NCI-H1092 (cell line): ENCODE measurements at regions not wholly inside any gene's neighbourhood (a gene's known extent, or its start where the extent isn't known, plus 50 kb on each side); places are given as distances from the start of the nearest gene placed in this dataset.

Source experiments
- DNase-seq: peaks from one replicate; lab custom pipeline; 2025; lab: John Stamatoyannopoulos, UW

GRCh38 chr20:11778206-11778570 lies 139.5 kb upstream of the BTBD3 start:
- no peak for DNase-seq

- DNase-seq: no peak
Measured at GRCh38 chr20:11780765-11781369, 136.8 kb upstream of the BTBD3 start.

- no peak for DNase-seq
Measured at GRCh38 chr20:11783102-11783850, 134.4 kb upstream of the BTBD3 start.

- DNase-seq: no peak
Measured at GRCh38 chr20:11785885-11786507, 131.7 kb upstream of the BTBD3 start.

GRCh38 chr20:11790046-11790445 lies 127.6 kb upstream of the BTBD3 start:
- DNase-seq: no peak

- no peak for DNase-seq
Measured at GRCh38 chr20:11791316-11791715, 126.4 kb upstream of the BTBD3 start.

- DNase-seq: no peak
Measured at GRCh38 chr20:11791835-11792567, 125.7 kb upstream of the BTBD3 start.

- no peak for DNase-seq
Measured at GRCh38 chr20:11792568-11792953, 125.1 kb upstream of the BTBD3 start.

GRCh38 chr20:11794525-11794924 lies 123.2 kb upstream of the BTBD3 start:
- DNase-seq: no peak

GRCh38 chr20:11795071-11795615 lies 122.5 kb upstream of the BTBD3 start:
- no peak for DNase-seq

- DNase-seq: no peak
Measured at GRCh38 chr20:11796026-11796425, 121.7 kb upstream of the BTBD3 start.

GRCh38 chr20:11797156-11797555 lies 120.5 kb upstream of the BTBD3 start:
- DNase-seq: no peak

GRCh38 chr20:11799281-11799684 lies 118.4 kb upstream of the BTBD3 start:
- no peak for DNase-seq

- DNase-seq: no peak
Measured at GRCh38 chr20:11807054-11808048, 110.3 kb upstream of the BTBD3 start.

- no peak for DNase-seq
Measured at GRCh38 chr20:11808841-11809240, 108.9 kb upstream of the BTBD3 start.

- DNase-seq: no peak
Measured at GRCh38 chr20:11810311-11811083, 107.2 kb upstream of the BTBD3 start.

- DNase-seq: no peak
Measured at GRCh38 chr20:11813106-11813890, 104.4 kb upstream of the BTBD3 start.

- DNase-seq: no peak
Measured at GRCh38 chr20:11814267-11814666, 103.4 kb upstream of the BTBD3 start.

GRCh38 chr20:11820838-11821237 lies 96.9 kb upstream of the BTBD3 start:
- DNase-seq: no peak

- DNase-seq: no peak
Measured at GRCh38 chr20:11822540-11822794, 95.2 kb upstream of the BTBD3 start.
